Adrenal gland (tissue), 5 donors: ENCODE measurements at regions not wholly inside any gene's neighbourhood (a gene's known extent, or its start where the extent isn't known, plus 50 kb on each side); places are given as distances from the start of the nearest gene placed in this dataset.

Source experiments
- POLR2A ChIP-seq, 2 donors: fragments of 450-650 bp; IDR thresholded peaks; one replicate each; pipeline ENCODE4 v1.6.1; 2017; ENCODE audit warnings: antibody characterized with exemption in 2 of 2, mild to moderate bottlenecking in 2 of 2, moderate library complexity in 1 of 2
- TF ChIP-seq, protein P1 (sequence below), 6 experiments: fragments of 450-650 bp in 4 of 6; fragments of 200-600 bp in 2 of 6; sonication (generic) in 1 of 6; IDR thresholded peaks; 1 replicate in 5 of 6; 2 replicates in 1 of 6; pipeline versions ENCODE4 v1.5.1 to v1.8.0; 2016 to 2021; ENCODE audit warnings: antibody characterized with exemption in 6 of 6, mild to moderate bottlenecking in 2 of 6, moderate library complexity in 1 of 6
- donor health status: DM: no; HTN: no; CAD: no.

- TF ChIP-seq, protein P1, sequence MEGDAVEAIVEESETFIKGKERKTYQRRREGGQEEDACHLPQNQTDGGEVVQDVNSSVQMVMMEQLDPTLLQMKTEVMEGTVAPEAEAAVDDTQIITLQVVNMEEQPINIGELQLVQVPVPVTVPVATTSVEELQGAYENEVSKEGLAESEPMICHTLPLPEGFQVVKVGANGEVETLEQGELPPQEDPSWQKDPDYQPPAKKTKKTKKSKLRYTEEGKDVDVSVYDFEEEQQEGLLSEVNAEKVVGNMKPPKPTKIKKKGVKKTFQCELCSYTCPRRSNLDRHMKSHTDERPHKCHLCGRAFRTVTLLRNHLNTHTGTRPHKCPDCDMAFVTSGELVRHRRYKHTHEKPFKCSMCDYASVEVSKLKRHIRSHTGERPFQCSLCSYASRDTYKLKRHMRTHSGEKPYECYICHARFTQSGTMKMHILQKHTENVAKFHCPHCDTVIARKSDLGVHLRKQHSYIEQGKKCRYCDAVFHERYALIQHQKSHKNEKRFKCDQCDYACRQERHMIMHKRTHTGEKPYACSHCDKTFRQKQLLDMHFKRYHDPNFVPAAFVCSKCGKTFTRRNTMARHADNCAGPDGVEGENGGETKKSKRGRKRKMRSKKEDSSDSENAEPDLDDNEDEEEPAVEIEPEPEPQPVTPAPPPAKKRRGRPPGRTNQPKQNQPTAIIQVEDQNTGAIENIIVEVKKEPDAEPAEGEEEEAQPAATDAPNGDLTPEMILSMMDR (IDR thresholded peaks at IDR 0.05), result no peak
- no peak for TF ChIP-seq POLR2A (IDR thresholded peaks at IDR 0.05)
Measured at GRCh38 chr3:187913617-187914033, 168.4 kb upstream of the BCL6 start.
